Fibroblast of gingiva (primary cell): ENCODE measurements at regions not wholly inside any gene's neighbourhood (a gene's known extent, or its start where the extent isn't known, plus 50 kb on each side); places are given as distances from the start of the nearest gene placed in this dataset.
"Not testable (repeated sequence)": the region's sequence is repeated elsewhere in the genome, so short reads cannot be mapped to it uniquely, and the experiment has no call there.

ENCODE experiments used
- DNase-seq: peaks from one replicate; pipeline ENCODE4 v3.0.0-alpha.2; 2011; ENCODE audit warnings: low read depth

- no peak for DNase-seq
Observed at GRCh38 chr10:101280511-101280910, 51.2 kb upstream of the LBX1 start.

DNA sequence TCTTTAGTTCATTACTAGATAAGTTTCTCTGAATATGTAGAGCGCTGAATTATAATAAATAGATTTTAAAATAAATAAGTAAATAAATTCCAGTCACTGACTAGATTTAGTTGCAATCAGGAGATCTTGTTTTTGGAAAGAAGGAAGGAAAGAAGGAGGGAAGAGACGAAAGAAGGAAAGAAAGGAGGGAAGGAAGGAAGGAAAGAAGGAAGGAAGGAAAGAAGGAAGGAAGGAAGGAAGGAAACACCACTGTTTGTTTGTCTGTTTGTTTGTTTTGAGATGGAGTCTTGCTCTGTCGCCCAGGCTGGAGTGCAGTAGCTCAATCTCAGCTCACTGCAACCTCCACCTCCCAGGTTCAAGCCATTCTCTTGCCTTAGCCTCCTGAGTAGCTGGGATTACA is 51.7 kb upstream of the LBX1 start:
- DNase-seq = not testable (repeated sequence)

- no peak for DNase-seq
Observed at GRCh38 chr10:101282947-101283346, 53.7 kb upstream of the LBX1 start.

DNA sequence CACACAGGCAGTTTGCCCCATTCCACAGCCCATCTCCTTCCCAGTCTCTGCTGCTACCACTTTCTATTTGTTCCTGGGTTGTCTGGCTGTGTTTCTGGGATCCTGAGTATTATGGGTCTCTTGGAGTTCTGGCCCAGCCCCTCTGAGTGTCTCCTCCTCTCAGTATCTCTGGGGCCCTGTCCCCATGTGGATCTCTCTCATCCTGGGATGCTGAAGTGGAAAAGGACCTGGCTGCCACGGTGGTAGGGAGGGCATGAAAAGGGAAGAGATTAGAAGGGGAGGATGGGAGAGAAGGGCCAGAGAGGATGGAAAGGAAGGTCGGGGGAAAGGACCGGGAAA is 54.5 kb upstream of the LBX1 start:
- DNase-seq = no peak

DNA sequence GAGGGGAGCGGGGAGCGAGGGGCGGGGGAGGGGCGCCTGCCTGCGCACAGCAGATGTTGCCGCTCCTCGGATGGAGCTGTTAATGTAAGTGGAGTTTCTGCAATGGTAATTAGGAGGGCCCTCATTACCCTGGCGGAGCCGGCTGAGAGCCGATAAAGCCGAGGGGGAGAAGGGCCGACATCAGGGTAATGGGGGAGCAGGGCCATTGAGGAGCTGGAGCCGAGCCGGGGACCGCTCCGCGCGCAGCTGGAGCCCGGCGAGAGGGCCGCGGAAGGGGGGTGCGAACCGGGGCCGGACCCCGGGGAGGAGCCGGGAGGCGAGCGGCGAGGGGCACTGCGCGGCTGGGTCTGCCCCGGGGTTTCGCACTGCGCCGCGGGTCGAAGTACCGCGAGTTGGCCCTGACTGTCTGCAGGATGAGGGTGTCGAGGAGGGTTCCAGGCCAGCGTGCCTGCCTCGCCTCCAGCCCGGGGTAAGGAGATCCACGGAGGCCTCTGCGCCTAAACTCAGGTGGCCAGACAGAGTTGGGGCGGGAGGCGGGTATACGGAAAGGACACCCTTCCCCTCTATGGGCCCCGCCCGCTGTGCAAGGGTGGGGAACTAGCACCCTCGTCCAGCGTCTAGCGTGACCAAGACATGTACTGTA is 55.0 kb upstream of the LBX1 start:
- DNase-seq = no peak

DNA sequence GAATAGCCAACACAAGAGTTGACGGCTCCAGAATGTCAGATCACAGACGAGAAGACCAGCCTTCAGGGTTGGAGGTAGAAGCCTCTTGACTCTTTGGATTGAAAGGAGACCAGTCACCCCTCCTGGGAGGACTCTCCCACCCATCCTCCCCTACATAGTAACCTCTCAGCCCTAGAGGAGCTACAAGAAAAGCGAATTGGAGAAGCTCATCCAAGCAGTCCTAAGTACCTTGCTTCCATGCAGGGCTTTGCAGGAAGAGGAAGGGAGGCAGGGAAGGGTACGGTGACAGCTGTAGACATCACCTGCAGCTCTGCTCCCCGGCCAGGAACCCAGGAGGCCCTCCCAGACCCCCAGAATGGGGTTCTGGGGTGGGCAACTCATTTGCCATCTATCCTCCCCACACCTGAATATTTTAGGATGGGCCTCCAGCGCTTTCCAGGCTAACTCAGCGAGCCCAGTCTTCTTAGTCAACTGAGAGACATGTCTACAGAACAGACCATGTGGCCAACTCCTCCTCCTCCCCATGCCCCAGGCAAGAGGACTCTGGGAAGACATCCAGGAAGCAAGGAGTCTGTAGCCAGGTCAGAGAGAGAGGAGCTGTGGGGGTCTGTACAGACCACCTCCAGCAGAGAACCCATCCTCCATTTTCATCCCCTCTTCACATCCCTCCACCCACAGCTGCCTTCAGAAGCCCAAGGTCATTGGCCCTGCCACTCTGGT is 55.6 kb upstream of the LBX1 start:
- DNase-seq = no peak

GRCh38 chr10:101285519-101286070 is 56.3 kb upstream of the LBX1 start:
- no peak for DNase-seq

DNA sequence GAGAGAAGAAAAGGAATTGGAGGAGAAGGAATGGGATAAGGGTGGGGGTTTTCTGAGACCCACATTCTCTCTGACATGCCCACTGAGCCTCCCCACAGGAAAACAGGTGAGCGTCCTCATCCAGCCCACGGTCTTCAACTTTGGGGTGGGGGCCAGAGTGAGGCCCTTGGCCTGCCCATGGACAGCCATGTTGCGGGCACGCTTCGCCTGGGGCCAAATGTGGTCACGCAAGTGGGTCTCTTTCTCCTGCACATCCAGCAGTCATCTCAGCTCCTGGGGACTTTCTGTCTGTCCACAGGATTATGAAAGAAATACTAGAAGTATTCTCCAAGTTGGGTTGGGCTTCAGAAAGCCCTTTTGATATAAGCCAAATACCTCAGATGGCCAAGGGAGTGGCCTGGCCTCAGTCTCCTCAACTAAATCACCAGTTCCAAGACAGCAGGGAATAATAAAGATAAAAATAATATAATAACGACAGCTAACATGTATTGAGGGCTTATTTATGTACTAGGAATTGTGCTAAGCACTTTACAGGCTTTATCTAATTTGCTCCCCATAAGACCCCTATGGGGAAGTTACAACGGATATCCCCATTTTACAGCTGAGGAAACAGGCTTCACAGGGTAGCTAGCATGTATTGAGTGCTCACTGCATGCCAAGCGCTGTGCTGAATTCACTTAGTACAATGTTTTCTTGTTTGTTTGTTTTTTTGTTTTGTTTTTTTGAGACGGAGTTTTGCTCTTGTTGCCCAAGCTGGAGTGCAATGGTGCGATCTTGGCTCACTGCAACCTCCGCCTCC is 57.2 kb upstream of the LBX1 start:
- no peak for DNase-seq

DNA sequence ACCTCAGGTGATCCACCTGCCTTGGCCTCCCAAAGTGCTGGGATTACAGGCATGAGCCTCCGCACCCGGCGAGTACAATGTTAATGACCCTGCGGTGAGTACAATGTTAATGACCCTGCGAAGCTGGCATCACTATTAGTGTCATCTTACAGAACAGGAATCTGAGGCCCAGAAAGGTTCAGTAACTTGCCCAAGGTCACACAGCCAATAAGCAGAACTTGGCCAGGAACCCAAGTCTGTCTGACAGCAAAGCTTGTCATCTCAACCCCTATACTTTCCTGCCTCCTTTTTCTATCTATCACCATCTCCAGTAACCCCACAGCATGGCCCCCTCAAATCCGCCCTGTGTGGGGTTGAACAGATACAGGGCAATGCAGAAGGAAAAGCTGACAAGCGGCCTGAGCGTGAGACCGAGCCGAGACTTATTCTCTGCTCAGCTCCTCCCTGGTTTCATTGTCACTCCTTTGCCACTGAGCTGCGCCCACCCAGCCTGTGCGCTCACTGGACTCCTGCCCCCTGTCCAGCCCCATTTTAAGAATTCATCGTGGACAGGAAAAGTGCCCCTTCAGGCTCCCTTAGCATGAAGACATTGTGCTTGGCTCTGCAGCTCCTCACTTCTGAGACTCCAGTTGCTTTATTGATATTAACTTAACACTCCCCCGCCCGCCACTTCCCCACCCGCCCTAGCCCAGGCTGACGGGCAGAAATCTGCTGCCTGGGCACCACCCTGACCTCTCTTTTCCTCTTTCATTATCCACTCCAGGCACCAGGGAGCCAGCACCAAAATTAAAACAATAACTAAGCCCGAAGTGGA is 58.1 kb upstream of the LBX1 start:
- DNase-seq = no peak

- no peak for DNase-seq
Observed at GRCh38 chr10:101287997-101288635, 58.9 kb upstream of the LBX1 start.

DNA sequence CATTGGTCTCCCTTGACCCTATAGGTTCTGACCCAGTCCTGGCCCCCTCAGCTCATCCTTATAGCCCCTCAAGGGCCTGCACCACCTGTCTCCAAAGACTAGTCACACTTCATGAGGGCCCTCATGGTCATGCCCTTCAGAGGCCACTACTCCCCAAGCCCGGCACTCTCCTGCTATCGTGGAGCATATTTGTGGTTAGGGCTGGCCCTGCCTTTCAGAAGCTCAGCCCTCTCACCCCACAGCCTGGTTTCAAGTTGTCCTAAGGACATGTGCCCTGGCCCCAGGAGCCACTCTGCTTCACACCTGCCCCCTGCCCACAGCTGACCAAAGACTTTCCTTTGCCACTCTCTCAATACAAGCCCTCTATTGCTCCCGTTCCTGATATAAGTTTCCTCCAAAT is 60.3 kb upstream of the LBX1 start:
- no peak for DNase-seq

GRCh38 chr10:101290431-101290830 is 61.2 kb upstream of the LBX1 start:
- DNase-seq = no peak

GRCh38 chr10:101290881-101291280 is 61.6 kb upstream of the LBX1 start:
- DNase-seq = no peak

- DNase-seq = no peak
Observed at GRCh38 chr10:101291331-101292193, 62.3 kb upstream of the LBX1 start.

GRCh38 chr10:101292194-101293006 is 61.6 kb upstream of the BTRC start:
- no peak for DNase-seq

- no peak for DNase-seq
Observed at GRCh38 chr10:101293007-101293723, 60.8 kb upstream of the BTRC start.

DNA sequence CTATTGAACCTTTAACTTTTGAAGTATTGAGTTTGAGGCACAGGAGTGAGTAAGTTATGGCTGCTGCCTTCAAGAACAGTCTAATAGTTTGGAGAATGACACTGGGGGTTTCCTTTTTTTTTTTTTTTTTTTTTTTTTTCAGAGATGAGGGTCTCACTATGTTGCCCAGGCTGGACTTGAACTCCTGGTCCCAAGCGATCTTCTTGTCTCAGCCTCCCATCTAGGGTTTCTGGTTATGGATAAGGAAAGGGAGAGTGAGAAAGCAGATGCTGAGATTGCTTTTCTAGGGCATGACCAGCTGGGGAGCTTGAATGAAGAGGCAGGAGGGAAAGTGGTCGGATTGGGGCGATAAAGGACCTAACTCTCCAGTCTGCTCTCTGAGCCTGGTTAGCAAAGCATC is 59.9 kb upstream of the BTRC start:
- no peak for DNase-seq

DNA sequence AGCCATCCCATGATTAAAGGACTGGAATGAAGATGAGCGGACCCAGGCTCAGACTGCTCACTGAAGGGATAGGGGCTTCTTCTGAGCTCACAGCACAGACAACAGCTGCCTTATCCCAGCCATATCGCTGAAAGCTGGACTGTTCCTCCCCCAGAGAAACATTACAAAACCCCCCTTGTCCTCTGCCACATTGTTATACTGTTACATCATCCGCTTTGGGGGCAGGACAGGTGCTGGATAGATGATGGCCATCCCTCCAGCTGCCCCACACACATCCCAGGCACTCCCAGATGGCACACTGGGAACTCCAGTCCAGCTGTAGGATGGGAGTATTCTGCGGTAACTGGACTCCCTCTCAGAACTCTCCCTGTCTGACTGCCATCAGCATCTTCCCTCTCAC is 58.7 kb upstream of the BTRC start:
- no peak for DNase-seq

- peak; percentile 26 for DNase-seq
Observed at GRCh38 chr10:101297901-101298486, 56.0 kb upstream of the BTRC start.
